ENCODE measurements at regions not wholly inside any gene's neighbourhood (a gene's known extent, or its start where the extent isn't known, plus 50 kb on each side); places are given as distances from the start of the nearest gene placed in this dataset.

GRCh38 chr11:122327528-122327927, 211.5 kb upstream of the BLID start:
- TF ChIP-seq GATA2 (IDR thresholded peaks at IDR 0.05; ENCODE audit: low read depth, low read length) = no peak
- TF ChIP-seq GATA3 (IDR thresholded peaks at IDR 0.05; ENCODE audit: low read depth, low read length) = no peak

Measured in SH-SY5Y (cell line).